AG04449 (cell line): ENCODE measurements at regions not wholly inside any gene's neighbourhood (a gene's known extent, or its start where the extent isn't known, plus 50 kb on each side); places are given as distances from the start of the nearest gene placed in this dataset.

ENCODE experiments used
- CTCF ChIA-PET: fragments of 350-600 bp; formaldehyde crosslinking; extraction: SDS; loops from one replicate; lab custom pipeline; 2021; ENCODE audit warnings: antibody characterized with exemption; lab: Yijun Ruan, JAX
- POLR2A ChIA-PET: fragments of 400-600, 350-600 bp; formaldehyde crosslinking; extraction: SDS; loops from one replicate; lab custom pipeline; 2020; ENCODE audit warnings: antibody characterized with exemption, inconsistent platforms; lab: Yijun Ruan, JAX
- DNase-seq: peaks from one replicate; pipeline ENCODE4 v3.0.0-alpha.2; 2010; ENCODE audit warnings: low read depth, low spot score
- H3K4me3 ChIP-seq: 2 replicates; pipeline ENCODE4 v1.5.1; 2011; ENCODE audit warnings: low read depth, mild to moderate bottlenecking, control low read depth, low read length
- TF ChIP-seq, protein P1 (sequence below): IDR thresholded peaks from one replicate; pipeline ENCODE4 v1.5.1; 2011; ENCODE audit warnings: mild to moderate bottlenecking, moderate library complexity, low read length, control low read depth, inconsistent platforms; ENCODE audit not compliant: insufficient read depth; ENCODE audit errors: missing control alignments

- TF ChIP-seq, protein P1, sequence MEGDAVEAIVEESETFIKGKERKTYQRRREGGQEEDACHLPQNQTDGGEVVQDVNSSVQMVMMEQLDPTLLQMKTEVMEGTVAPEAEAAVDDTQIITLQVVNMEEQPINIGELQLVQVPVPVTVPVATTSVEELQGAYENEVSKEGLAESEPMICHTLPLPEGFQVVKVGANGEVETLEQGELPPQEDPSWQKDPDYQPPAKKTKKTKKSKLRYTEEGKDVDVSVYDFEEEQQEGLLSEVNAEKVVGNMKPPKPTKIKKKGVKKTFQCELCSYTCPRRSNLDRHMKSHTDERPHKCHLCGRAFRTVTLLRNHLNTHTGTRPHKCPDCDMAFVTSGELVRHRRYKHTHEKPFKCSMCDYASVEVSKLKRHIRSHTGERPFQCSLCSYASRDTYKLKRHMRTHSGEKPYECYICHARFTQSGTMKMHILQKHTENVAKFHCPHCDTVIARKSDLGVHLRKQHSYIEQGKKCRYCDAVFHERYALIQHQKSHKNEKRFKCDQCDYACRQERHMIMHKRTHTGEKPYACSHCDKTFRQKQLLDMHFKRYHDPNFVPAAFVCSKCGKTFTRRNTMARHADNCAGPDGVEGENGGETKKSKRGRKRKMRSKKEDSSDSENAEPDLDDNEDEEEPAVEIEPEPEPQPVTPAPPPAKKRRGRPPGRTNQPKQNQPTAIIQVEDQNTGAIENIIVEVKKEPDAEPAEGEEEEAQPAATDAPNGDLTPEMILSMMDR, result no peak
- no peak for DNase-seq
- ChIA-PET POLR2A (no interaction called here), CTCF (interaction anchor here (0.7 kb wide), 1 partner anchor 23 kb away, joined by 3 read pairs; no protein-coding TSS in a partner anchor)
- H3K4me3 ChIP-seq, result no peak overlapping the region
Measured at GRCh38 chr4:147042046-147042445, 96.4 kb upstream of the TTC29 start.

DNA sequence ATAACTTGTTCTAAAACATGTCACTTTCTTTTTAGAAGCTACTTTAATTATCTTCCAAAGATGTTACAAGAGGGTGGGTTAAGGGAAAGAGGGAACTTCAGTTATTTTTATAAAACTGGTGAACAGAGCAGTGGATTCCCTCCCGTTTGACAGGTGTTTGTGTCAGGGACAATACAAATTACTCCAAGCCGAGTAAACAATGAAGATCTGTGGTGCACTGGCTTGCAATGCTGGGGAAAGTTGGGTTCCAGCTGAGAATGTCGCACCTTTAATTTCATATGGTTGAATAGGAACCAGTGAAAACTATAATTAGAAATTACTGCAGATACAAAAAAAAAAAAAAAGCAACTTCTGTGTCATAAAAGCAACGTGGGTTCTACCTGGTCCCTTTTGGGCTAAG, 98.6 kb upstream of the TTC29 start:
- CTCF ChIA-PET, result interaction anchor here (1.3 to 1.6 kb wide), 2 partner anchors 9 to 53 kb away, joined by 3 to 6 read pairs; no protein-coding TSS in a partner anchor
- no peak overlapping the region for H3K4me3 ChIP-seq
- POLR2A ChIA-PET, result no interaction called here
- TF ChIP-seq, protein P1, result no peak
- DNase-seq, result no peak

- H3K4me3 ChIP-seq, result no peak overlapping the region
- ChIA-PET CTCF (interaction anchor here (1.1 to 2.1 kb wide), 2 partner anchors 31 to 47 kb away, joined by 3 to 6 read pairs; no protein-coding TSS in a partner anchor), POLR2A (no interaction called here)
- TF ChIP-seq, protein P1, result no peak
- DNase-seq, result no peak
Measured at GRCh38 chr4:147049946-147050345, 104.3 kb upstream of the TTC29 start.

- no peak overlapping the region for H3K4me3 ChIP-seq
- DNase-seq, result no peak
- POLR2A ChIA-PET, result no interaction called here
- CTCF ChIA-PET, result interaction anchor here (1.1 to 2.1 kb wide), 2 partner anchors 31 to 47 kb away, joined by 3 to 6 read pairs; no protein-coding TSS in a partner anchor
- TF ChIP-seq, protein P1, result no peak
Measured at GRCh38 chr4:147050356-147050765, 104.7 kb upstream of the TTC29 start.

DNA sequence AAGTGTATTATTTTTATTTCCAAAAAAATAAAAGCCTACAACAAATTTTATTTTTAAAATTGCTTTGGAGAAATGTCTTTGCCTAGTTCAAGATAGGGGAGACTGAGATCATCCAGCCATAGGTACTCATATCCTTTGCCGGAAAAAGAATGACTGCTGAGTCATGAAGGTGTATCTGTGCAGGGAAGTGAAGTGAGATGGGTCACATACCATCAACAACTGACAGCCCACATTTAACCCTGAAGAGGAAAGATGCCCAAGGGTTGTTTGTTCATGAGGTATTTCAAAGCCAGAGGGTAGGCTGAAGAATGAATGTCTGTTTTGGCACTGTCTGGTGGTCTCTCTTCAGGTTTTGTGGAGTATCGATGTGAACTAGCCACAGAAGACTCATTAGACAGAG, 106.7 kb upstream of the TTC29 start:
- H3K4me3 ChIP-seq, result no peak overlapping the region
- ChIA-PET POLR2A (no interaction called here), CTCF (no interaction called here)
- no peak for DNase-seq
- TF ChIP-seq, protein P1, result no peak

GRCh38 chr4:147054228-147054872, 108.7 kb upstream of the TTC29 start:
- TF ChIP-seq, protein P1, result no peak
- H3K4me3 ChIP-seq, result no peak overlapping the region
- POLR2A ChIA-PET, result no interaction called here
- DNase-seq, result no peak
- CTCF ChIA-PET, result no interaction called here
